ENCODE measurements at regions not wholly inside any gene's neighbourhood (a gene's known extent, or its start where the extent isn't known, plus 50 kb on each side); places are given as distances from the start of the nearest gene placed in this dataset.

DNA sequence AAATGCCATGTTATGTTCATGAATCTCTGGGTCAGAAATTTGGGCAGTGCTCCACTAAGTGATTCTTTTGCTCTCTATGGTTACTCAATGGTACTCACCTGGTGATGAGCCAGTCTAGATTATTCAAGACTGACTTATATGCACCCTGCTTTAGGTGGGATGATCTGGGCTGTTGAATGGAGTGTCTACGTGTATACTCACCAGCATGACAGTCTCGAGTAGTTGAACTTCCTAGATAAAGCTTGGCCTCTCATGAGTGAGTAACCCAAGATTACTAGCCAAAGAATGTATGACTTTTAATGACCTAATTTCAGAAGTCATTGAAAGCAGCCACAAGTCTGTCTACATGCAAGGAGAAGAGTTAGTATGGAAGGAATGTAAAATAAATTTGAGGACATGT is 77.5 kb upstream of the CADM2 start:
- TF ChIP-seq, protein P1, sequence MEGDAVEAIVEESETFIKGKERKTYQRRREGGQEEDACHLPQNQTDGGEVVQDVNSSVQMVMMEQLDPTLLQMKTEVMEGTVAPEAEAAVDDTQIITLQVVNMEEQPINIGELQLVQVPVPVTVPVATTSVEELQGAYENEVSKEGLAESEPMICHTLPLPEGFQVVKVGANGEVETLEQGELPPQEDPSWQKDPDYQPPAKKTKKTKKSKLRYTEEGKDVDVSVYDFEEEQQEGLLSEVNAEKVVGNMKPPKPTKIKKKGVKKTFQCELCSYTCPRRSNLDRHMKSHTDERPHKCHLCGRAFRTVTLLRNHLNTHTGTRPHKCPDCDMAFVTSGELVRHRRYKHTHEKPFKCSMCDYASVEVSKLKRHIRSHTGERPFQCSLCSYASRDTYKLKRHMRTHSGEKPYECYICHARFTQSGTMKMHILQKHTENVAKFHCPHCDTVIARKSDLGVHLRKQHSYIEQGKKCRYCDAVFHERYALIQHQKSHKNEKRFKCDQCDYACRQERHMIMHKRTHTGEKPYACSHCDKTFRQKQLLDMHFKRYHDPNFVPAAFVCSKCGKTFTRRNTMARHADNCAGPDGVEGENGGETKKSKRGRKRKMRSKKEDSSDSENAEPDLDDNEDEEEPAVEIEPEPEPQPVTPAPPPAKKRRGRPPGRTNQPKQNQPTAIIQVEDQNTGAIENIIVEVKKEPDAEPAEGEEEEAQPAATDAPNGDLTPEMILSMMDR (IDR thresholded peaks at IDR 0.05): no peak
- no peak for TF ChIP-seq POLR2A (IDR thresholded peaks at IDR 0.05)
